Stimulated activated naive B cell treated with anti-CD40 and anti-IgM and Interleukin-4, amounts not matched to agents 10 μg/mL and 1 μg/mL and 100 μg/mL, for 72 hours (primary cell): ENCODE measurements at regions not wholly inside any gene's neighbourhood (a gene's known extent, or its start where the extent isn't known, plus 50 kb on each side); places are given as distances from the start of the nearest gene placed in this dataset.
A peak's percentile ranks its signal among the peaks of the same experiment; 100 is the strongest.
"Not testable (repeated sequence)": the region's sequence is repeated elsewhere in the genome, so short reads cannot be mapped to it uniquely, and the experiment has no call there.

Experiments
- ATAC-seq, 2 donors: fragments of 150-1000 bp; cut with Tn5 transposase; replicated peaks; 2 replicates each; pipeline ENCODE4 v1.10.0; 2021; ENCODE audit warnings: moderate library complexity in 1 of 2
- DNase-seq: peaks from one replicate; pipeline ENCODE4 v3.0.0; 2021
- H3K27ac Mint-ChIP-seq: one replicate; pipeline ENCODE4 v1.8.0; 2022; ENCODE audit warnings: mild to moderate bottlenecking, mixed read lengths
- H3K27me3 Mint-ChIP-seq, 2 donors: one replicate each; pipeline ENCODE4 v1.8.0; 2022; ENCODE audit warnings: mixed read lengths in 2 of 2
- H3K36me3 Mint-ChIP-seq, 2 donors: one replicate each; pipeline ENCODE4 v1.8.0; 2022; ENCODE audit warnings: mixed read lengths in 2 of 2, mild to moderate bottlenecking in 1 of 2
- H3K4me1 Mint-ChIP-seq, 2 donors: one replicate each; pipeline ENCODE4 v1.8.0; 2022; ENCODE audit warnings: mixed read lengths in 2 of 2, mild to moderate bottlenecking in 1 of 2
- H3K4me3 Mint-ChIP-seq, 2 donors: one replicate each; pipeline ENCODE4 v1.8.0; 2022; ENCODE audit warnings: mild to moderate bottlenecking in 2 of 2, mixed read lengths in 2 of 2, moderate library complexity in 1 of 2
- H3K9me3 Mint-ChIP-seq, 2 donors: one replicate each; pipeline ENCODE4 v1.8.0; 2022; ENCODE audit warnings: mixed read lengths in 2 of 2, mild to moderate bottlenecking in 1 of 2

DNA sequence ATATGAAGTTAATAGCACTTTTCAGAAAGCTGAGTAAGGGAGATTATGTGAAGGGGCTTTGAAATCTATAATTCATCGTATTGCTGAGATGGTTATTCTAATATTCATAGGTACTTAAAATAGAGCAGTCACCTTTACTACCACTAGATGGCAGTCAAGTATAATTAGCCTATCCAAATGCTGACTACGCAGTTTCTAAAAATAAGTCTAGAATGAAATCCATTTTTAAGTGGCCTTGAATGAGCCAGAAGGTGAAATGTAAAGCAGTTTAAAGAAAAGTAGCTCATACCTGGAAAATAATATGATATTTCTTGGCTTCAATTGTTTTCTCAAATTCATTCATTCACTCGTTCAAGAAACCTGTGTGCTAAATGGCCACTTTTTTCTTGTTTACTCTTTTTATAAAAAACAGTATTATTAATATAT lies 1277.1 kb downstream of the GATA3 start:
- peaks cover 21 to 39% of the 10 kb centered on the region in 2 donors for H3K27me3 Mint-ChIP-seq
- peaks cover 0 to 1% of the 10 kb centered on the region in 2 donors for H3K9me3 Mint-ChIP-seq
- ATAC-seq: peak; percentile 58 to 66

DNA sequence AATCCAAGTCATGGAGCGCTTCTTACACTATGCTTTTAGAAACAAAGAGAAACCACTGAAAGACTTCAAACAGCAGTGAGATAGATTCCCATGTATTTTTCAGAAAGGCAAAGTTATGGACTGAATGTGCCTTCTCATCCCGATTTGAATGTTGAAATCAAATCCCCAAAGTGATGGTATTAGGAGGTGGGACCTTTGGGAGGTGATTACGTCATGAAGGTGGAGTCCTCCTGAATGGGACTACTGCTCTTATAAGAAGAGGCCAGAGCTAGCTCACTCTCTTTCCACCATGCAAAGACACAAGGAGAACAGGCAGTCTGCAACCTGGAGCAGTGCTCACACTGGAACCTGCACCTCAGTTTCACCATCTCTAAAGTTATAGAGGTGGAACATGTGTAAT lies 1279.8 kb downstream of the GATA3 start:
- peaks cover 24 to 38% of the 10 kb centered on the region in 2 donors for H3K27me3 Mint-ChIP-seq
- H3K36me3 Mint-ChIP-seq: no peaks in the 10 kb centered on the region
- peaks cover 0 to 1% of the 10 kb centered on the region in 2 donors for H3K9me3 Mint-ChIP-seq
- DNase-seq (no peak), ATAC-seq (no peak)
- H3K4me3 Mint-ChIP-seq: no peak overlapping the region
- H3K4me1 Mint-ChIP-seq: no peaks in the 10 kb centered on the region
- H3K27ac Mint-ChIP-seq: no peak overlapping the region

More for the DNA sequence above, 1277.1 kb downstream of the GATA3 start:
- Mint-ChIP-seq H3K4me3 (no peak overlapping the region), H3K27ac (no peak overlapping the region), H3K4me1 (no peaks in the 10 kb centered on the region), H3K36me3 (no peaks in the 10 kb centered on the region)
- DNase-seq: no peak

DNA sequence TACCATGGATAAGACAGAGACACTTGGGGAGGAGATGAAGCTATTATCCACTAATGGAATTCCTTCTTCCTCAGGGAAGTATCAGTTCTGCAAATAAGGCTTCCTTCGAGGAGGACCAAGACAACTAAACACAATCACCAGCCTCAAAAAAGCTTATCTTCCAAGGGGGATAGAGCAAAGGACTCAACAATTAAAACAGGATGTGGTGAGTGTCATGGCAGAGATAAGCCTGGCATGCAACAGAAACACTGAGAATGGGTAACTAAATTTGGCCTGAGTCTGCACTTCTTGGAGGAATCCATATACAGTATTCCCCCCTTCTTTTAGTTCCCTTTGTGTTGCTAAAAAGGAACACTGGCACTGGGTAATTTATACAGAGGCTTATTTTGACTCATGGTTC lies 1285.2 kb downstream of the GATA3 start:
- ATAC-seq (no peak), DNase-seq (no peak)
- H3K4me1 Mint-ChIP-seq: no peaks in the 10 kb centered on the region

DNA sequence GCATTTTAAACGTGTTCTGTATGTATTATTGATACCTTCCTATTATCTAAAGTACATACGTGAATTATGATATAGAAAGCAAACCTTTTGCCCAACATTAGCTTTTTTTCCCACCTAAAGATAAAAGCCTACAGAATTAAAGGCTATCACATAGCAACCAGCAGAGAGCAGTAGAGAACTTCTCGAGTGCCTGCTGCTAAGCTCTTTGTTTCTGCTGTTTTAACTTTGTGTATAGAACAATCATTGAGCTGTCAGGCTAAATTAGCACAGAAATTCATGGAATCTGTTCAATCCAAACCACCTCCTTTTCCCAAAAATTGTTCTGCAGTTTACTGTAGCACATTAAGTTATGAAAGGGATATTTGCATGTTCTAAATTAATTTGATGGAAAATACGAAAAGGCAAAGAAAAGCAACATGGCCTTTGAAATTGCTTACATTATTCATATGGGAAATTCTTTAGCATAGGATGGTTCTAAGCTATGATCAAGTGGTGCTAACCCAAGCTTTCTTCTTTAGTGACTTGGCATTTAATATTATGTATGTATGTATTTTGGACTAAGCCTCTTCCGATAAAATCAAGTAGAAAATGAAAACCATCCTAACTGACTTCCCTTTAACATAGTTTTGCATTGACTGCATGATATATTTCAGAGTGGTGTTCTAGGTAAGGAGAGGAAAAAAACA lies 1288.5 kb downstream of the GATA3 start:
- Mint-ChIP-seq H3K9me3 (peaks cover 8 to 16% of the 10 kb centered on the region in 2 donors), H3K4me1 (no peaks in the 10 kb centered on the region), H3K27ac (no peak overlapping the region), H3K4me3 (no peak overlapping the region), H3K36me3 (no peaks in the 10 kb centered on the region), H3K27me3 (peaks cover 14% of the 10 kb centered on the region in 2 donors)
- ATAC-seq (peak in 1 of 2 donors; percentile 62), DNase-seq (no peak)

More for the DNA sequence above, 1285.2 kb downstream of the GATA3 start:
- H3K27me3 Mint-ChIP-seq: peaks cover 19 to 22% of the 10 kb centered on the region in 2 donors
- no peaks in the 10 kb centered on the region for H3K36me3 Mint-ChIP-seq
- H3K4me3 Mint-ChIP-seq: no peak overlapping the region
- H3K9me3 Mint-ChIP-seq: no peaks in the 10 kb centered on the region
- H3K27ac Mint-ChIP-seq: no peak overlapping the region

DNA sequence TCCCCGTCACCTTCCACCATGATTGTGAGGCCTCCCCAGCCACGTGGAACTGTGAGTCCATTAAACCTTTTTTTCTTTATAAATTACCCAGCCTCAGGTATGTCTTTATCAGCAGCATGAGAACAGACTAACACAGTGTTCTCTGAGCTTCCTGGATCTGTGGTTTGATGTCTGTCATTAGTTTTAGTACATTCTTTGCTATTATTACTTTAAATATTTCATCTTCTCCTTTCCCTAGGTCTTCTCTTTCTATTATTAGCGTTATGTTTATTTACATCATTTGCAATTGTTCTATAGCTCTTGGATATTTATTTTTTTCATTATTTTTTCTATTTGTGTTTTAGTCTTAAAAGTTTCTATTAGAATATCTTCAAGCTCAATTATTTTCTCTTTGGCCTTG lies 1293.4 kb downstream of the GATA3 start:
- H3K4me3 Mint-ChIP-seq, DNase-seq, ATAC-seq, H3K36me3 Mint-ChIP-seq, H3K27ac Mint-ChIP-seq, H3K27me3 Mint-ChIP-seq, H3K4me1 Mint-ChIP-seq: not testable (repeated sequence)
- peaks cover 8 to 18% of the 10 kb centered on the region in 2 donors for H3K9me3 Mint-ChIP-seq

DNA sequence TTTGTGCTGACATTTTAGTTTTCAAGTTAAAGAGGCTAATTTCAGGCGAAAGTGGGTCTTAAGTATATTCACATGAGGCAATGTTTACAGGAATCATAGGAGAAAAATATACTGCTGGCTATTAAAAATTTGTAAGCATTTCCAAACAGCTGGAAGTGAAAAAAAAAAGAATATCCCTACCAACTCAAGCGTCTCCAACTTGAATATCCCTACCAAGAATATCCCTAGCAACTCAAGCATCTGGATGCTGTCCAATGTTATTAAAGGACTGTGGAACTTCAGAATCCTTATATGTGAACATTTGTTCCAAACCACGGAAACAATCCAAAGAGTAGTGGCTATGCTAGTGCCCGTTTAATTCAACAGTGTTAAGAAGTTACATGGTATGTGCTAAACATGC lies 1303.0 kb downstream of the GATA3 start:
- no peak for ATAC-seq
- Mint-ChIP-seq H3K27me3 (peaks cover 0 to 4% of the 10 kb centered on the region in 2 donors), H3K4me1 (no peaks in the 10 kb centered on the region), H3K27ac (no peak overlapping the region), H3K9me3 (peaks cover 0 to 2% of the 10 kb centered on the region in 2 donors), H3K4me3 (no peak overlapping the region), H3K36me3 (no peaks in the 10 kb centered on the region)
- no peak for DNase-seq

DNA sequence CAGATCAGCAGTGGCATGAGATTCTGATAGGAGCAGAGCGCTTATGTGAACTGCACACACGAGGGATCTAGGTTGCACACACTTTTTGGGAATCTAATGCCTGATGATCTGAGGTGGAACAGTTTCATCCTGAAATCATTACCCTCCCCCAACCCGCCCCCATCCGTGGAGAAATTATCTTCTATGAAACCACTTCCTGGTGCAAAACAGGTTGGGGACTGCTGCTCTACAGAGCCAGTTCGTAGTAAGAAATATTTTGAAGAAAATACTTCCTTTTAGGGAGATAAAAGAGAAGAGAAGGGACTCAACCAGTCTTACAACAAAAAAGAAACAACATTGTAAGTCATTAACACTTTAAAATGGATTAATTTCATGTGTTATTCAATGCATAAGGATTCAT lies 1308.2 kb downstream of the GATA3 start:
- ATAC-seq: no peak
- Mint-ChIP-seq H3K27ac (no peak overlapping the region), H3K27me3 (no peaks in the 10 kb centered on the region), H3K9me3 (no peaks in the 10 kb centered on the region), H3K4me1 (no peaks in the 10 kb centered on the region), H3K36me3 (no peaks in the 10 kb centered on the region), H3K4me3 (no peak overlapping the region)
- DNase-seq: no peak

DNA sequence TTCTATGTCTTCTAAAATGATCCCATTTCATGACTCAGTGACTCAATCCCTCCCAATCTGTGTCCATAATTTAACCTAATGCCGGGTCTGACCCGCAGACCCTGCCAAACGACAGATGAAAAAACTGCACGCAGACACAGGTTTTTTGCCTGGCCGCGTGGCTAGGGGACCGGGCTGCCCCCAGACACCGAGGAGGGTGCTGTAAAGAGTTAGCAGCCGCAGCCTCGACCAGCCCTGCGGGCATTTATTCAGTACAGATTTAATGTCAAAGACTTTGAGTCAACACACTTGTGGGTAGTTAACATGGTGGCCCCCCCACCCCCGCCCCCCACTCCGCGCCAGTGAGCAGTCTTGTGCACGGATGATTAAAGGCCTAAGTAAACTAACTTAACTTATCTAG lies 1324.7 kb downstream of the GATA3 start:
- Mint-ChIP-seq H3K27me3 (peaks cover 0 to 7% of the 10 kb centered on the region in 2 donors), H3K27ac (no peak overlapping the region), H3K4me1 (no peaks in the 10 kb centered on the region), H3K9me3 (peaks cover 0 to 1% of the 10 kb centered on the region in 2 donors), H3K36me3 (no peaks in the 10 kb centered on the region), H3K4me3 (no peak overlapping the region)
- ATAC-seq (no peak), DNase-seq (no peak)

DNA sequence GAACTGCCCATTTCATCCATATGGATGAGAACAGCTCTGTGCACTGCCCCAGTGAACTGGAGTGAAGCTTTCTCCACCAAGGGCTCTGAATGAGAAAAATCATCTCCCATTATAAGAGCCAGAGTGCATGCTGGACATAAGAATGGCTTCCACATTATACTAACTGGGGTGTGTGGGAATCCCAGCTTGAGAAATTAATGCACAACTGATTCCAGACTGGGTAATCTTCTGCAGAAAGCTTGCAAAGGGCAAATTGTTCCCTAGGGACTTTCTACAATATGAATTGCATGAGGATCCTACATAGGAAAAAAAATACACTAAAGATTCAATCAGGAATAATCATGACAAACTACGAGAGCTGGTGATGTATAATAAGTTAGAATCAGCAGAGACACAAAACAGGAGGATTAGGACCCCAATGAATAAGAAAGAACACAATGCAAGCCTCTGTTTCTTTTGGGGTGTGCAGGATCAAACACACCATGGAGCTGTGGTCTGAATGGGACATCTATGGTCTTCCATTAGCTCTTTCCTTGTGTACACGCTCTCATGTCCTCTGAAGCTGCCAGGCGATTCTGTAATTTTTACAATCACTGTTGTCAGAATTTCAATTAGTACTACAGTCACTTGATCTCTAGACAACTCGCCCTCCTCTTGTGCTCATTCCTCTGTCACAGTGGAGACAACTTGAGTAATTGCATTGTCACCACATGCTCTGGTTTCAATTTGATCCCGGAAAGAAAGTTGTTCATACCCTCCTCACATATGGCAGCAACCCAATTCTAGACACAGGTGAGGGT lies 1327.4 kb downstream of the GATA3 start:
- peaks cover 0 to 7% of the 10 kb centered on the region in 2 donors for H3K27me3 Mint-ChIP-seq
- DNase-seq: no peak
- H3K9me3 Mint-ChIP-seq: peaks cover 0 to 1% of the 10 kb centered on the region in 2 donors
- H3K27ac Mint-ChIP-seq: no peak overlapping the region
- no peaks in the 10 kb centered on the region for H3K4me1 Mint-ChIP-seq
- no peaks in the 10 kb centered on the region for H3K36me3 Mint-ChIP-seq
- no peak overlapping the region for H3K4me3 Mint-ChIP-seq
- ATAC-seq: no peak

DNA sequence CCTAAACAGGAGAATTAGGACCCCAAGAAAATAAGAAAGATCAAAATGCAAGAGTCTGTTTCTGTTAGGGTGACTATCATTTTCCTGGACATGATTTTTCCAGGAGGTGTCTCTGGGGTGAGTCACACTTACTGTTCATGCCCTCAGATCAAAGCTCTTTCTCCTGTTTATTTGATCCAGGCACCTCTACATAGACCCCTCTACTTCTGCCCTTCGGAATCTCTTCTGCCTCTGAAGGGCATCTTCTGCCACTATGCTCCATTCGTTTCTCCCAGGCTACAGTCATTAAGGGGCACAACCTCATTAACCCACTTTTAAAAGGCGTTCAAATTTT lies 1328.0 kb downstream of the GATA3 start:
- no peak for DNase-seq
- no peak for ATAC-seq
- peaks cover 0 to 1% of the 10 kb centered on the region in 2 donors for H3K9me3 Mint-ChIP-seq
- H3K27me3 Mint-ChIP-seq: peaks cover 0 to 7% of the 10 kb centered on the region in 2 donors
- no peak overlapping the region for H3K4me3 Mint-ChIP-seq
- H3K4me1 Mint-ChIP-seq: no peaks in the 10 kb centered on the region
- H3K36me3 Mint-ChIP-seq: no peaks in the 10 kb centered on the region
- no peak overlapping the region for H3K27ac Mint-ChIP-seq

DNA sequence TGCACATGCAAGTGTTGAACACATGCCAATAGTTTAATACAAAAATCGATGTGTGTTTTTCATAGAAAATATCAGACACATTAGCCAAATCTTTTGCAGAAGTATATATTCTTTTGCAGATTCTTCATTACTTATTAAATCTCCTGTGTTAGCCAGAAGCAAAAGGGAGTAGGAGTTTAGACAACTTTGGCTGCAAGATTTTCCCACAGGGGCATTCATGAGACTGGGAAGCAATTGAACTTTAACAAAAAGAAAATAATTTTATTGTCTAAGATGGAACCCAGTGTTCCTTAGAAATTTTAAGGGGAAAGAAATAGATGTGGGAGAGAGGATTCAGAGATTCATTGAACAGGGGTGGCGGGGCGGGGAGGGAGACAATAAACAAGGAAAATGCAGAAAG lies 1336.0 kb downstream of the GATA3 start:
- Mint-ChIP-seq H3K36me3 (no peaks in the 10 kb centered on the region), H3K27ac (no peak overlapping the region), H3K27me3 (no peaks in the 10 kb centered on the region), H3K9me3 (no peaks in the 10 kb centered on the region), H3K4me3 (no peak overlapping the region), H3K4me1 (no peaks in the 10 kb centered on the region)
- ATAC-seq: no peak
- DNase-seq: no peak

DNA sequence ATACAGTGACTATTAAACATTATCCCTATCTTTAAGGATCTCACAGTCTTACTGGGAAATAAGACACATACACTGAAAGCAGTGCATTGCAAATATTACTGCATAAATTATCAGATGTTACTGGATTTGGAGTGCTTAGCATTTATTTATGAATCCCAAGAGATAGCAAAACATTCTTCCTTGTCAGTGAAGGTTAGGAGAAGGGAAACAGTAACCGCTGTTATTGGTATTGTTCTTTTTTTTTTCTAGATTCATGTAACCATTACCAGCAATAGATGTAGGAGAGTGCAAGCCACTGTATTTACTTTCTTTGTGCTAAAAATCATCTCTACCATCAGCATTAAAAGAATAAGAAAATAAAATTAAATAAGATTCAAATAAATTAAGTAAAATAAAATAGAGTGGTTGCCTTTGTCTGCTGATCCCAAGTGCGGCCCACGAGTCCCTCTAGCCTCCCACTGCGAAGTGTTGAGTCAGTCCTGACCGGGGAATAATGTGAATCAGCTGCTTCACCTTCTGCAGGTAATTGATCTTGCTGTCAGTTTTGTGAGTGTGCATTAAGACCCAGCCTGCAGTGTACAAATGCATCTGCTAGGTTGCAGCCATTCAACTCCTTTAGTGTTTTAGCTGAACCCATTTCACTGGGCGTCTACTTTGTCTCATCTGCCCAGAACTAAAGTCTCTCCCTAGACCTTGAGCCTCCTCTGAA lies 1344.9 kb downstream of the GATA3 start:
- Mint-ChIP-seq H3K9me3 (no peaks in the 10 kb centered on the region), H3K4me3 (no peak overlapping the region), H3K4me1 (no peaks in the 10 kb centered on the region), H3K36me3 (no peaks in the 10 kb centered on the region), H3K27ac (no peak overlapping the region), H3K27me3 (no peaks in the 10 kb centered on the region)
- no peak for ATAC-seq
- DNase-seq: no peak

DNA sequence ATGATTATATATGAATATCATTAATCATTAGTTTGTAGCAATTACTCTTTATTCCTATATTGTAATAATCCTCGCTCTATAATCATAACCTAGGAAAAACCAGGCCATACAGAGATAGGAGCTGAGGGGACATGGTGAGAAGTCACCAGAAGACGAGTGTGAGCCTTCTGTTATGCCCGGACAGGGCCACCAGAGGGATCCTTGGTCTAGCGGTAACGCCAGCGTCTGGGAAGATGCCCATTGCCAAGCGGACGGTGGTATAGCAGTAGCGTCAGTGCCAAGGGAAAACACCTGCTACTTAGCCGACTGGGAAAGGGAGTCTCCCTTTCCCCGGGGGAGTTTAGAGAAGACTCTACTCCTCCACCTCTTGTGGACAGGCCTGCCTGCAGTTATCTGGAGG lies 1347.6 kb downstream of the GATA3 start:
- not testable (repeated sequence) for DNase-seq, H3K4me3 Mint-ChIP-seq, H3K9me3 Mint-ChIP-seq, H3K36me3 Mint-ChIP-seq, H3K4me1 Mint-ChIP-seq, H3K27me3 Mint-ChIP-seq, H3K27ac Mint-ChIP-seq, ATAC-seq

DNA sequence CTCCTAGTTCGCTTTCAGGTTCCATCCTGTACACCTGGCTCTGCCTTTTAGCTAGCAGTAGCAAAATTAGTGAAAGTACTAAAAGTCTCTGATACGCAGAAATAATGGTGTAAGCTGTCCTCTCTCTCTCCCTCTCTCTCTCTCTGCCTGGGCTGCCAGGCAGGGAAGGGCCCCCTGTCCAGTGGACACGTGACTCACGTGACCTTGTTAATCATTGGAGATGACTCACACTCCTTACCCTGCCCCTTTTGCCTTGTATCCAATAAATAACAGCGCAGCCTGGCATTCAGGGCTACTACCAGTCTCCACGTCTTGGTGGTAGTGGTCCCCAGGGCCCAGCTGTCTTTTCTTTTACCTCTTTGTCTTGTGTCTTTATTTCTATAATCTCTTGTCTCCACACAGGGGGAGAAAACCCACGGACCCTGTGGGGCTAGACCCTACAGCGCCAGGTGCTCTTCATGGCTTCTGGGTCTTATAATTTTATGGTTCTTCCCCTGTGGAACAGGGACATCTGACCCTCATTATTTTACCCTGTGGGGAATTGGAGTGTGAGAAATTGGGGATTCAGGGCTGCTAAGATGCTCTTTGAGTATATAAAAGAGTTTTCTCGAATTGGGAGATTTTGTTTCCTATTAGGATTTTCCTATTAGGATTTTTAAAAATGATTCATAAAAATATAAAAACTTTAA lies 1348.2 kb downstream of the GATA3 start:
- not testable (repeated sequence) for H3K27me3 Mint-ChIP-seq, ATAC-seq, H3K36me3 Mint-ChIP-seq, DNase-seq, H3K4me1 Mint-ChIP-seq, H3K27ac Mint-ChIP-seq, H3K9me3 Mint-ChIP-seq, H3K4me3 Mint-ChIP-seq
